ENCODE measurements at regions not wholly inside any gene's neighbourhood (a gene's known extent, or its start where the extent isn't known, plus 50 kb on each side); places are given as distances from the start of the nearest gene placed in this dataset.

DNA sequence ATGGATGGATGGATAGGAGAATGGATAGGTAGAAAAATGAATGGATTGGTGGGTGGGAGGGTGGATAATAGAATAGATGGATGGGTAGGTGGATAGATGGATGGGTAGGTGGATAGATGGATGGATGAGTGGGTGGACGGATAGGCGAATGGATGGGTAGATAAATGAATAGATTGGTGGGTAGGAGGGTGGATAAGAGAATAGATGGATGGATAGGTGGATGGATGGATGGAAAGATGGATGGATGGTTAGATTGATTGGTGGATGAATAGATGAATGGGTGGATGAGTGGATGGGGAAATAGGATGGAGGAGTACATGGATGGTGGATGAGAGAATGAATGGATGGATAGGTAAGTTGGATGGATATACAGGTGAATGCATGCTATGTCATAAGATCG, 110.5 kb downstream of the CEBPB start:
- TF ChIP-seq, protein P1, sequence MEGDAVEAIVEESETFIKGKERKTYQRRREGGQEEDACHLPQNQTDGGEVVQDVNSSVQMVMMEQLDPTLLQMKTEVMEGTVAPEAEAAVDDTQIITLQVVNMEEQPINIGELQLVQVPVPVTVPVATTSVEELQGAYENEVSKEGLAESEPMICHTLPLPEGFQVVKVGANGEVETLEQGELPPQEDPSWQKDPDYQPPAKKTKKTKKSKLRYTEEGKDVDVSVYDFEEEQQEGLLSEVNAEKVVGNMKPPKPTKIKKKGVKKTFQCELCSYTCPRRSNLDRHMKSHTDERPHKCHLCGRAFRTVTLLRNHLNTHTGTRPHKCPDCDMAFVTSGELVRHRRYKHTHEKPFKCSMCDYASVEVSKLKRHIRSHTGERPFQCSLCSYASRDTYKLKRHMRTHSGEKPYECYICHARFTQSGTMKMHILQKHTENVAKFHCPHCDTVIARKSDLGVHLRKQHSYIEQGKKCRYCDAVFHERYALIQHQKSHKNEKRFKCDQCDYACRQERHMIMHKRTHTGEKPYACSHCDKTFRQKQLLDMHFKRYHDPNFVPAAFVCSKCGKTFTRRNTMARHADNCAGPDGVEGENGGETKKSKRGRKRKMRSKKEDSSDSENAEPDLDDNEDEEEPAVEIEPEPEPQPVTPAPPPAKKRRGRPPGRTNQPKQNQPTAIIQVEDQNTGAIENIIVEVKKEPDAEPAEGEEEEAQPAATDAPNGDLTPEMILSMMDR (IDR thresholded peaks at IDR 0.05), result no peak
- H3K9me3 ChIP-seq, result no peaks in the 10 kb centered on the region
- DNase-seq (ENCODE audit: low spot score), result no peak
- H3K4me1 ChIP-seq (replicated peaks), result peaks cover 6% of the 10 kb centered on the region
- intact Hi-C loops (cut with DNase I), result no loop called here
- no peaks in the 10 kb centered on the region for H3K36me3 ChIP-seq
- no peak overlapping the region for H3K27ac ChIP-seq
- 97% methylated on average over 3 of the region's 3 CpGs for WGBS
- H3K4me3 ChIP-seq, result no peak overlapping the region
- H3K27me3 ChIP-seq (replicated peaks; ENCODE audit: insufficient read depth), result no peaks in the 10 kb centered on the region

DNA sequence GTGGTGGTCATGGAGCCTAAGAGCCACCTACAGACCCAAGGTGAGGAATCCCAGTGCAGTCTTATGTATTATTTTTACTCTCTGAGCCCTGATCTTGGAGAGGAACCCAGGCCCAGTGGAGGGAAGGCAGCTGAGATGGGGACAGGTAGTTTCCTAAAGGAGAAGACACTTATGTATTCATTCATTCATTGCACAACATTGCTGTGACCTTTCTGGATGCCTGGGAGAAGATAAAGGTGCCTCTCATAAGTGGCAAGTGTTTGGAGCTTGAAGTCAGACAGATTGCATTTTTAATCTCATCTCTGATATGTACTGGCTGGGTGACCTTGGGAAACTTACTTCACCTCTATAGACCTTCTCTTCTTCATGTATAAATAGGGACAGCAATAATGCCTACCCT, 111.1 kb downstream of the CEBPB start:
- no peaks in the 10 kb centered on the region for H3K9me3 ChIP-seq
- TF ChIP-seq, protein P1 (IDR thresholded peaks at IDR 0.05), result no peak
- TF ChIP-seq POLR2A (IDR thresholded peaks at IDR 0.05) (no peak), POLR2AphosphoS5 (IDR thresholded peaks at IDR 0.05) (no peak)
- H3K4me1 ChIP-seq (replicated peaks), result peaks cover 12% of the 10 kb centered on the region
- no peak overlapping the region for H3K4me3 ChIP-seq
- H3K36me3 ChIP-seq, result no peaks in the 10 kb centered on the region
- DNase-seq (ENCODE audit: low spot score), result no peak
- H3K27me3 ChIP-seq (replicated peaks; ENCODE audit: insufficient read depth), result no peaks in the 10 kb centered on the region
- no peak overlapping the region for H3K27ac ChIP-seq
- intact Hi-C loops (cut with DNase I), result no loop called here

DNA sequence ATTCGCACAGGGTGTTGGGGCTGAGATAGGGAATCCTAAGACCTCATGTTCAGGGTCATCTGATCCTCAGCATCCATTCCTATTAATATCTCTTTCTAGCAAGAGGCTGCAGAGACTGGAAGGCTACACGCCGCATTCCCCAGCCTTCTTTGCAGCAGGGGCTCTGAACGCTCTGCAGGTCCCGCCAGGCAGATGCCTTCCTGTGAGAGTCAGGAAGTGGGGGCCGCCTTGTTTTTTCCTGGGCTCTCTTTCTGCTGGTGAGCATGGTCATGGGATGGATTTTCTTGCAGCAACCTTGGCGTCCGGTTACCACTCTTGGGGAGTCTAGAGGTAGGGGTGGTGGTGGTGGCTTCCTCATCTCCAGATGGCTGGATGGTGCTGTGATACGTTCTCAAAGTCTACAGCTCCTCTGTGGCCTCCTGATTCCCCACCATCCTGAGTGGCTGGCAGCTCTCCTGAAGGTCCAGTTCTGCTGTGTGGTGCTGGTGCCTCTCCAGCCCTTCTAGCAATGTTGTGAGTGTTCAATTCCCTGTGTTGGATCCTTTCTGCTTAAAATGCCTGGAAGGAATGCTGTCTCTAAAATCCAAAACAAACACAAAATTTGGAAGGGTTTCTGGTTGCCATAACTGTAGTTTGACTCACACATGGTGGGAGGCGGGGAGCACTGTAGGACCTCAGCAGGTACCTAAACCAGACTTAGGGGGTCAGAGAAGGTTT, 111.9 kb downstream of the CEBPB start:
- intact Hi-C loops (cut with DNase I), result no loop called here
- Histone ChIP-seq H3K27me3 (replicated peaks; ENCODE audit: insufficient read depth) (no peaks in the 10 kb centered on the region), H3K4me3 (no peak overlapping the region), H3K4me1 (replicated peaks) (peaks cover 14% of the 10 kb centered on the region), H3K9me3 (no peaks in the 10 kb centered on the region), H3K36me3 (no peaks in the 10 kb centered on the region), H3K27ac (peak overlapping the region in 1 of 2 donors; percentile 32)
- no peak for TF ChIP-seq POLR2A (IDR thresholded peaks at IDR 0.05)
- TF ChIP-seq, protein P1 (IDR thresholded peaks at IDR 0.05), result no peak
- TF ChIP-seq POLR2AphosphoS5 (IDR thresholded peaks at IDR 0.05), result no peak
- no peak for DNase-seq (ENCODE audit: low spot score)
- 96% methylated on average over 10 of the region's 10 CpGs for WGBS

DNA sequence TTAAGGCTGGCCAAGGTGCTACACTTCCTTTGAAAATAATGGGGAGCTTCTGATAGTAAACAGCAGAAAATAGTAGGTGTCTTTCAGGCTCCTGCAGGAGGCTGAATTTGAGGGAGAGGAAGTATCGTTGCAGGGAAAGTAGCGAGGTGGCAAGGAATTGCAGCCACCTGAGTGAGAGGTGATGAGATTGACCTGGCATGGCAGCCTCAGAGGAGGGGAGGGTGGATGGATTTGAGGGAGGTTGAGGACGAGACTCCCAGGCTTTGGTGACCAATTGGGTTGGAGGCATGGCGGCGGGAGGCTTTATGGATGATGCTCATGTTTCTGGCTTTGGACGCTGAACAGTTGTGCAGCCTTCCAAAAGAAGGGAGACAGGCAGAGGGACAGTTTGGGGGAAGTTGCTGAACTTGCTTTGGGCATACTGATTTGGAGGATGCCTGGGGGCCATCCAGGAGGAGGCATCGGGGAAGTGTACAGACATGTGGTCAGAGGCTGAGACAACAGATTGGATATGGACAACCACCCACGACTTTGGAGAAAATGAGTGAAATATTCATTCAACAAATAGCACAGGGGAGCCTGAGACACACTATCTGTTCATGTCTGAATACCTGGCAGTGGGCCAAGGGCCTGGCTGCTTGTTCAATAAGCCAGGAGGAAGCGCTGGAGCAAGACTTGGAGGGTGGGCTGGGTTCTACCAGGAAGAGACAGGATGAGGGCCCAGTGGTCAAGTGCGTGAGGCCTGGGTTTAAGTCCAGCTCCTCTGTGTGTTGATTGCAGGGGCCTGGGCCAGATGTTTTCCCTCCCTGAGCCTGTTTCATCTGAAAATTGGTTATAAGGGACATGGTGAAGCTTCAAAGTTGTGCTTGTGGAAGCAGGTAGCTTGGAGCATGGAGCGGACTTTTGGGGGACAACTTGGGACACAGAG, 113.2 kb downstream of the CEBPB start:
- WGBS, result 62% methylated on average over 11 of the region's 11 CpGs
- intact Hi-C loops (cut with DNase I), result no loop called here
- no peaks in the 10 kb centered on the region for H3K9me3 ChIP-seq
- no peaks in the 10 kb centered on the region for H3K27me3 ChIP-seq (replicated peaks; ENCODE audit: insufficient read depth)
- TF ChIP-seq POLR2AphosphoS5 (IDR thresholded peaks at IDR 0.05), result no peak
- no peak for TF ChIP-seq POLR2A (IDR thresholded peaks at IDR 0.05)
- TF ChIP-seq, protein P1 (IDR thresholded peaks at IDR 0.05), result no peak
- peaks cover 14% of the 10 kb centered on the region for H3K4me1 ChIP-seq (replicated peaks)
- H3K4me3 ChIP-seq, result no peak overlapping the region
- peak; percentile 52 for DNase-seq (ENCODE audit: low spot score)
- H3K27ac ChIP-seq, result peak overlapping the region; percentile 82 to 83
- no peaks in the 10 kb centered on the region for H3K36me3 ChIP-seq
